NCI-H1092 treated with DMSO at 0.1 percent for 48 hours (cell line): ENCODE measurements at regions not wholly inside any gene's neighbourhood (a gene's known extent, or its start where the extent isn't known, plus 50 kb on each side); places are given as distances from the start of the nearest gene placed in this dataset.

Experiments used
- DNase-seq: peaks from one replicate; lab custom pipeline; 2025; lab: John Stamatoyannopoulos, UW

- DNase-seq = no peak
Measured at GRCh38 chr18:67735506-67735905, 219.0 kb upstream of the DSEL start.

- DNase-seq = no peak
Measured at GRCh38 chr18:67733088-67733487, 216.6 kb upstream of the DSEL start.

GRCh38 chr18:67731851-67732250, 215.3 kb upstream of the DSEL start:
- no peak for DNase-seq

- no peak for DNase-seq
Measured at GRCh38 chr18:67730886-67731285, 214.4 kb upstream of the DSEL start.

GRCh38 chr18:67728364-67728763, 211.8 kb upstream of the DSEL start:
- no peak for DNase-seq

GRCh38 chr18:67726882-67727281, 210.4 kb upstream of the DSEL start:
- DNase-seq = no peak

- DNase-seq = no peak
Measured at GRCh38 chr18:67717800-67718199, 201.3 kb upstream of the DSEL start.

GRCh38 chr18:67715567-67715966, 199.0 kb upstream of the DSEL start:
- no peak for DNase-seq

GRCh38 chr18:67710639-67711038, 194.1 kb upstream of the DSEL start:
- no peak for DNase-seq

- no peak for DNase-seq
Measured at GRCh38 chr18:67705748-67706147, 189.2 kb upstream of the DSEL start.

- DNase-seq = no peak
Measured at GRCh38 chr18:67695684-67696083, 179.2 kb upstream of the DSEL start.

GRCh38 chr18:67694787-67695186, 178.3 kb upstream of the DSEL start:
- DNase-seq = no peak

GRCh38 chr18:67692811-67693210, 176.3 kb upstream of the DSEL start:
- DNase-seq = no peak

GRCh38 chr18:67682516-67682915, 166.0 kb upstream of the DSEL start:
- no peak for DNase-seq

- no peak for DNase-seq
Measured at GRCh38 chr18:67677489-67677888, 161.0 kb upstream of the DSEL start.

GRCh38 chr18:67672716-67673115, 156.2 kb upstream of the DSEL start:
- no peak for DNase-seq

GRCh38 chr18:67672155-67672554, 155.6 kb upstream of the DSEL start:
- no peak for DNase-seq

GRCh38 chr18:67670024-67670543, 153.6 kb upstream of the DSEL start:
- no peak for DNase-seq

- no peak for DNase-seq
Measured at GRCh38 chr18:67665266-67665665, 148.7 kb upstream of the DSEL start.

GRCh38 chr18:67662996-67663395, 146.5 kb upstream of the DSEL start:
- no peak for DNase-seq

- no peak for DNase-seq
Measured at GRCh38 chr18:67661555-67661954, 145.0 kb upstream of the DSEL start.

GRCh38 chr18:67654101-67654500, 137.6 kb upstream of the DSEL start:
- no peak for DNase-seq

- DNase-seq = no peak
Measured at GRCh38 chr18:67652288-67652687, 135.8 kb upstream of the DSEL start.

- no peak for DNase-seq
Measured at GRCh38 chr18:67651438-67651837, 134.9 kb upstream of the DSEL start.
